Loucy (cell line): ENCODE measurements at regions not wholly inside any gene's neighbourhood (a gene's known extent, or its start where the extent isn't known, plus 50 kb on each side); places are given as distances from the start of the nearest gene placed in this dataset.
"Not testable (repeated sequence)": the region's sequence is repeated elsewhere in the genome, so short reads cannot be mapped to it uniquely, and the experiment has no call there.

ENCODE experiments used
- H2AFZ ChIP-seq: fragments of 200-600 bp; sonication (generic); 2 replicates; pipeline ENCODE4 v1.6.0; 2016; ENCODE audit warnings: antibody characterized with exemption, mild to moderate bottlenecking, low read length, moderate library complexity
- H3F3A ChIP-seq: fragments of 200-600 bp; 2 replicates; pipeline ENCODE4 v1.6.0; 2016; ENCODE audit warnings: antibody characterized with exemption, low read depth, mild to moderate bottlenecking
- H3K27me3 ChIP-seq: fragments of 200-600 bp; sonication (generic); 2 replicates; pipeline ENCODE4 v1.6.1; 2014; ENCODE audit warnings: low read length, mild to moderate bottlenecking; ENCODE audit not compliant: insufficient read depth, poor library complexity, severe bottlenecking
- H3K36me3 ChIP-seq: fragments of 200-600 bp; sonication (generic); 2 replicates; pipeline ENCODE4 v1.6.1; 2016; ENCODE audit warnings: low read length; ENCODE audit not compliant: insufficient read depth
- H3K4me1 ChIP-seq: fragments of 200-600 bp; sonication (generic); 2 replicates; pipeline ENCODE4 v1.5.1; 2014; ENCODE audit warnings: low read length, mild to moderate bottlenecking; ENCODE audit not compliant: insufficient read depth, poor library complexity, severe bottlenecking
- H3K4me2 ChIP-seq: fragments of 200-600 bp; sonication (generic); 2 replicates; pipeline ENCODE4 v1.6.0; 2014; ENCODE audit warnings: antibody characterized with exemption, low read length, low read depth, mild to moderate bottlenecking; ENCODE audit not compliant: poor library complexity, severe bottlenecking
- H3K4me3 ChIP-seq: fragments of 200-600 bp; sonication (generic); 2 replicates; pipeline ENCODE4 v1.5.1; 2014; ENCODE audit warnings: low read length, mild to moderate bottlenecking, mixed read lengths; ENCODE audit not compliant: poor library complexity, severe bottlenecking
- H3K79me2 ChIP-seq: fragments of 200-600 bp; sonication (generic); 2 replicates; pipeline ENCODE4 v1.6.1; 2014; ENCODE audit warnings: low read length; ENCODE audit not compliant: insufficient read depth
- H3K9ac ChIP-seq: fragments of 200-600 bp; sonication (generic); 2 replicates; pipeline ENCODE4 v1.6.0; 2014; ENCODE audit warnings: mild to moderate bottlenecking, low read depth, low read length, moderate library complexity; ENCODE audit not compliant: poor library complexity, severe bottlenecking
- H3K9me2 ChIP-seq: fragments of 200-600 bp; sonication (generic); replicated peaks from 2 replicates; pipeline ENCODE4 v1.6.1; 2016; ENCODE audit warnings: low read depth, low read length, mixed read lengths
- H3K9me3 ChIP-seq: fragments of 200-600 bp; sonication (generic); 2 replicates; pipeline ENCODE4 v1.6.1; 2014; ENCODE audit warnings: mild to moderate bottlenecking, antibody characterized with exemption, low read length, low read depth; ENCODE audit not compliant: insufficient read depth
- H4K20me1 ChIP-seq: fragments of 200-600 bp; sonication (generic); 2 replicates; pipeline ENCODE4 v1.6.0; 2014; ENCODE audit warnings: antibody characterized with exemption, low read length, mild to moderate bottlenecking; ENCODE audit not compliant: insufficient read depth, poor library complexity, severe bottlenecking
- EZH2phosphoT487 ChIP-seq: fragments of 200-600 bp; IDR thresholded peaks from 2 replicates; pipeline ENCODE4 v1.6.1; 2018; ENCODE audit warnings: antibody characterized with exemption, mild to moderate bottlenecking, moderate library complexity, borderline replicate concordance
- TF ChIP-seq, protein P1 (sequence below): fragments of 200-600 bp; sonication (generic); conservative IDR thresholded peaks from 2 replicates; pipeline ENCODE4 v1.5.1; 2014; ENCODE audit warnings: mild to moderate bottlenecking, antibody characterized with exemption, low read length

DNA sequence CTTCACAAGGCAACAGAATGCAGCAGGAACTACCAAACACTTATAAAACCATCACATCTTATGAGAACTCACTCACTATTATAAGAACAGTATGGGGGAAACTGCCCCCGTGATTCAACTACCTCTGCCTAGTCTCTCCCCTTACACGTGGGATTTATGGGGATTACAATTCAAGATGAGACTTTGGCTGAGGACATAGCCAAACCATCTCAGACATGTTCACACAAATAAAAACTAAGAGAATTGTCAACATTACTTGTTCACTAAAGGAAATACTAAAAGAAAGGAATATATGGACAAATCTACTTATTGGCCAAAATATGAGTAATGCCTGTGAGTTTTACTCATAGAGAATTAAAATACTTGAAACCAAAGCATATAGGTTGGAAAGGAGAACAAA, 505.1 kb downstream of the IGSF11 start:
- no peaks in the 10 kb centered on the region for H3K9me2 ChIP-seq
- H3K27me3 ChIP-seq, result no peaks in the 10 kb centered on the region
- H3K4me1 ChIP-seq, result no peaks in the 10 kb centered on the region
- TF ChIP-seq EZH2phosphoT487, result no peak
- TF ChIP-seq, protein P1, sequence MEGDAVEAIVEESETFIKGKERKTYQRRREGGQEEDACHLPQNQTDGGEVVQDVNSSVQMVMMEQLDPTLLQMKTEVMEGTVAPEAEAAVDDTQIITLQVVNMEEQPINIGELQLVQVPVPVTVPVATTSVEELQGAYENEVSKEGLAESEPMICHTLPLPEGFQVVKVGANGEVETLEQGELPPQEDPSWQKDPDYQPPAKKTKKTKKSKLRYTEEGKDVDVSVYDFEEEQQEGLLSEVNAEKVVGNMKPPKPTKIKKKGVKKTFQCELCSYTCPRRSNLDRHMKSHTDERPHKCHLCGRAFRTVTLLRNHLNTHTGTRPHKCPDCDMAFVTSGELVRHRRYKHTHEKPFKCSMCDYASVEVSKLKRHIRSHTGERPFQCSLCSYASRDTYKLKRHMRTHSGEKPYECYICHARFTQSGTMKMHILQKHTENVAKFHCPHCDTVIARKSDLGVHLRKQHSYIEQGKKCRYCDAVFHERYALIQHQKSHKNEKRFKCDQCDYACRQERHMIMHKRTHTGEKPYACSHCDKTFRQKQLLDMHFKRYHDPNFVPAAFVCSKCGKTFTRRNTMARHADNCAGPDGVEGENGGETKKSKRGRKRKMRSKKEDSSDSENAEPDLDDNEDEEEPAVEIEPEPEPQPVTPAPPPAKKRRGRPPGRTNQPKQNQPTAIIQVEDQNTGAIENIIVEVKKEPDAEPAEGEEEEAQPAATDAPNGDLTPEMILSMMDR, result no peak
- no peak overlapping the region for H3K4me3 ChIP-seq
- H3K79me2 ChIP-seq, result no peaks in the 10 kb centered on the region
- H3K9ac ChIP-seq, result no peak overlapping the region
- no peak overlapping the region for H2AFZ ChIP-seq
- no peaks in the 10 kb centered on the region for H4K20me1 ChIP-seq
- no peak overlapping the region for H3K4me2 ChIP-seq
- no peaks in the 10 kb centered on the region for H3K9me3 ChIP-seq
- H3K36me3 ChIP-seq, result no peaks in the 10 kb centered on the region
- no peaks in the 10 kb centered on the region for H3F3A ChIP-seq

DNA sequence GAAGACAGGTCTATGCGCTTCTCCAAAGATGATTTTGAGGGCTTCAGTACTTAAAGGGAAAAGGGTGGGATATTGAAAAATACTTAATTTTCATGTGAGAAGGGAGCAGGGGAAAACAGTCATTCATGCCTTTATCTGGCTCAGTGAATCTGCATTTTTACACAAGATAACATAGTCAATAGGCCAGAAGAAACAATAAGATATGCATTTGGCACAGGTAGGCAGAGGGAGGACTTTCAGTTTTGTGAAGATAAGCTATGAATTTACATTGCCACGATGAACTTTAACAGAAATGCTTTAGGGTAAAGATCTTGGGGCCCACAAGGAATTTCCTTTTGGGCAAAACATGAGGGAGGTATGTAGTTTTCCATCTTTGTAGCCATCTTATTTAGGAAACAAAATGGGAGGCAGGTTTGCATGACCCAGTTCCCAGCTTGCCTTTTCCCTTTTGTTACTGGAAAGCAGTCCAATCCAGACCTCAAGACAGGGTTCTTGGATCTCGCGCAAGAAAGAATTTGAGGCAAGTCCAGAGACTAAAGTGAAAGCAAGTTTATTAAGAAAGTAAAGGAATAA, 504.2 kb downstream of the IGSF11 start:
- Histone ChIP-seq H3K9me3 (no peaks in the 10 kb centered on the region), H3K27me3 (no peaks in the 10 kb centered on the region)
- TF ChIP-seq EZH2phosphoT487, result no peak
- TF ChIP-seq, protein P1, result no peak

DNA sequence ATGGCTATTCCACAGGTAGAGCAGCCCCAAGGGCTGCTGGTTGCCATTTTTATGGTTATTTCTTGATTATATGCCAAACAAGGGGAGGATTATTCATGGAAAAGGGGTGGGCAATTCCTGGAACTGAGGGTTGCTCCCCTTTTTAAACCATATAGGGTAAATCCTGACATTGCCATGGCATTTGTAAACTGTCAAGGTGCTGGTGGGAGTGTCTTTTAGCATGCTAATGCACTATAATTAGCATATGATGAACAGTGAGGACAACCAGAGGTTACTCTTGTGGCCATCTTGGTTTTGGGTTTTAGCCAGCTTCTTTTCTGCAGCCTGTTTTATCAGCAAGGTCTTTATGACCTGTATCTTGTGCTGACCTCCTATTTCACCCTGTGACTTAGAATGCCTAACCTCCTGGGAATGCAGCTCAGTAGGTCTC, 503.7 kb downstream of the IGSF11 start:
- not testable (repeated sequence) for H3K4me1 ChIP-seq, H3F3A ChIP-seq, H3K79me2 ChIP-seq, H4K20me1 ChIP-seq, H2AFZ ChIP-seq, H3K9me2 ChIP-seq, H3K36me3 ChIP-seq, H3K4me3 ChIP-seq, H3K4me2 ChIP-seq, H3K27me3 ChIP-seq, H3K9me3 ChIP-seq, H3K9ac ChIP-seq

More for the DNA sequence above, 504.2 kb downstream of the IGSF11 start:
- Histone ChIP-seq H3K9ac (no peak overlapping the region), H3K4me1 (no peaks in the 10 kb centered on the region), H3K4me2 (no peak overlapping the region), H4K20me1 (no peaks in the 10 kb centered on the region), H2AFZ (no peak overlapping the region), H3K79me2 (no peaks in the 10 kb centered on the region), H3K36me3 (no peaks in the 10 kb centered on the region), H3F3A (no peaks in the 10 kb centered on the region), H3K9me2 (no peaks in the 10 kb centered on the region), H3K4me3 (no peak overlapping the region)

DNA sequence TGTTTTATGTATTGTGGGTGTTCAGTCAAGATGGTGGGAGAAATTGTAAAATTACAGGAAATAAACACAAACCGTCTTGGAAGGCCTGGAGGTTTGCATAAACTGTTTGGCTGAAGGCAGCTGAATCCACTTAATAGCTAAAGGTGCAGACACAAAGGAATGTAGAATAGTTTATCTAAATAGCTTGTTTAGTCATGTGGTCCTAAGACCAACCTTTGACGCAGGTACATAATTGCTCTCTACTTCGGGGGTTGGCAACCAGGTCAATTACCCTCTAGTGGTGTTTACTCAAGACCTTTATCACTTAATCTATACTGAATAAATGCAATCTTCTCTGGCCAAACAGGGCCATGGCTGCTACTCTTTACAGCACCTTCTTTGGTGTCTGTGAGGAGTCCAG, 502.8 kb downstream of the IGSF11 start:
- Histone ChIP-seq H3K9me3 (no peaks in the 10 kb centered on the region), H3K79me2 (no peaks in the 10 kb centered on the region), H3K9me2 (no peaks in the 10 kb centered on the region), H3K4me2 (no peak overlapping the region), H3K9ac (no peak overlapping the region), H3K4me3 (no peak overlapping the region), H3K4me1 (no peaks in the 10 kb centered on the region), H4K20me1 (no peaks in the 10 kb centered on the region), H3F3A (no peaks in the 10 kb centered on the region), H3K36me3 (no peaks in the 10 kb centered on the region), H3K27me3 (no peaks in the 10 kb centered on the region), H2AFZ (no peak overlapping the region)
- TF ChIP-seq, protein P1, result no peak
- no peak for TF ChIP-seq EZH2phosphoT487
